ENCODE measurements at regions not wholly inside any gene's neighbourhood (a gene's known extent, or its start where the extent isn't known, plus 50 kb on each side); places are given as distances from the start of the nearest gene placed in this dataset.

GRCh38 chr17:70510288-70510687, 341.0 kb downstream of the KCNJ2 start:
- TF ChIP-seq CTCF (IDR thresholded peaks at IDR 0.05; ENCODE audit: low read length) (no peak), EZH2 (IDR thresholded peaks at IDR 0.05; ENCODE audit: borderline replicate concordance, low read length) (no peak)

Data from OCI-LY1 (cell line).